GM12872 (cell line): ENCODE measurements at regions not wholly inside any gene's neighbourhood (a gene's known extent, or its start where the extent isn't known, plus 50 kb on each side); places are given as distances from the start of the nearest gene placed in this dataset.

ENCODE experiments used
- TF ChIP-seq, protein P1 (sequence below): IDR thresholded peaks from 3 replicates; pipeline ENCODE4 v1.5.1; 2011; ENCODE audit warnings: low read depth, mild to moderate bottlenecking, low read length, moderate library complexity; ENCODE audit not compliant: insufficient read depth

DNA sequence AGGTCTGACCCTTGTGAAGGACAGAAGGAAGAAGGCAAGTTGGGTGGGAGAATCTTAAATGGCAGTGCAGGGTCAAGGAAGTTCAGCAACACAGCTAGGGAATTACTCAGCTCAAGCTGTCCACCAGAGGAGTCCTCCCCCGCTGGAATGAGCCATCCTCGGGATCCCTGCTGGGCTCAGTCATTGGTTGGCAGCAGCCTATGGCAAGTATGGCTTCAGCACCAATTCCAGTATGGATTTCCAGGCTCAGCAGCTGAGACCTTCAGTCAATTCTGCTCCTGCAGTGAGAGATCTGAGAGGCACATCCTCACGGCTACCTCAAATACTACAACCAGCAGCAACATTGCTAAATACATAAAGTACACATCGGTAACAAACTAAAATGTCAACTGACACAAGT is 280.6 kb upstream of the PIK3R1 start:
- TF ChIP-seq, protein P1, sequence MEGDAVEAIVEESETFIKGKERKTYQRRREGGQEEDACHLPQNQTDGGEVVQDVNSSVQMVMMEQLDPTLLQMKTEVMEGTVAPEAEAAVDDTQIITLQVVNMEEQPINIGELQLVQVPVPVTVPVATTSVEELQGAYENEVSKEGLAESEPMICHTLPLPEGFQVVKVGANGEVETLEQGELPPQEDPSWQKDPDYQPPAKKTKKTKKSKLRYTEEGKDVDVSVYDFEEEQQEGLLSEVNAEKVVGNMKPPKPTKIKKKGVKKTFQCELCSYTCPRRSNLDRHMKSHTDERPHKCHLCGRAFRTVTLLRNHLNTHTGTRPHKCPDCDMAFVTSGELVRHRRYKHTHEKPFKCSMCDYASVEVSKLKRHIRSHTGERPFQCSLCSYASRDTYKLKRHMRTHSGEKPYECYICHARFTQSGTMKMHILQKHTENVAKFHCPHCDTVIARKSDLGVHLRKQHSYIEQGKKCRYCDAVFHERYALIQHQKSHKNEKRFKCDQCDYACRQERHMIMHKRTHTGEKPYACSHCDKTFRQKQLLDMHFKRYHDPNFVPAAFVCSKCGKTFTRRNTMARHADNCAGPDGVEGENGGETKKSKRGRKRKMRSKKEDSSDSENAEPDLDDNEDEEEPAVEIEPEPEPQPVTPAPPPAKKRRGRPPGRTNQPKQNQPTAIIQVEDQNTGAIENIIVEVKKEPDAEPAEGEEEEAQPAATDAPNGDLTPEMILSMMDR, result no peak

DNA sequence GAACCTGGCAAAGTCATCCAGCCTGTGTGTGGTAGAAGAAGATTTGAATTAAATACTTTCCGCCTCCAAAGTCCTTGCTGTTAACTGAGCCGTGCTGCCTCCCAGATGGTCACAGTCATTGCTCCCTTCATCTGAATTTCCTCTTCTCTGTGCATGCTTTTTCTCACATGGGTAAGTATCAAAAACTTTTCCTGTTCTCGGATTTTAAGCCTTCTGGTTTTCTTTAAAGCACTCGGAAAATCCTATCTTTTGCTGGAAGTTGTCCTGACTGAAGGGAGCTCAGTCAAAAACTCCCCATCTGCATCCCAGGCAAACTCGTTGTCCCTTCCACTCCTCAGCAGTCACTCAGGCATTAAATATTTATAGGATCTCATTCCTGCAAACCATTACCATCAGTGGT is 290.0 kb upstream of the PIK3R1 start:
- TF ChIP-seq, protein P1, result no peak

DNA sequence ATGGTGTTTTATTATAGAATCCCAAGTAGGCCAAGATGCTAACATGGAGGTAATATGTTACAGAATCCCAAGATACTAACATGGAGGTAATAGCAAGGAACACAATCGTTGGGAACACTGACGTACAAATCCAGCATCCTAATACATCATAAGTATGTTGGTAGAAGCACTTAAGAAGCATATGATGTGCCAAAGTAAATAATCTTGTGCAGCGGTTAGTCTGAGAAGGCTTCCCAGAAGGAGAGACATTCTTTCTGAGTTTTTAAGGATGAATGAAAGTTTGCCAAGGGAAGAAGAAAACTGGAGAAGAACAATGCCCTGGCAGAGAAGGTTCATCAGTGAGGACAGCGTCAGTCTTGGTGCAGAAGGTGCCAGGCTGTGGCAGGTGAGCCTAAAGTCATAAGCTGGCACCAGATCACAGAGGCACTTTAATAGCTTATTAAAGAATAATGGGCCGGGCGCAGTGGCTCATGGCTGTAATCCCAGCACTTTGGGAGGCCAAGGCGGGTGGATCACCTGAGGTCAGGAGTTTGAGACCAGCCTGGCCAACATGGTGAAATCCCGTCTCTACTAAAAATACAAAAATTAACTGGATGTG is 294.5 kb upstream of the PIK3R1 start:
- TF ChIP-seq, protein P1, result no peak

DNA sequence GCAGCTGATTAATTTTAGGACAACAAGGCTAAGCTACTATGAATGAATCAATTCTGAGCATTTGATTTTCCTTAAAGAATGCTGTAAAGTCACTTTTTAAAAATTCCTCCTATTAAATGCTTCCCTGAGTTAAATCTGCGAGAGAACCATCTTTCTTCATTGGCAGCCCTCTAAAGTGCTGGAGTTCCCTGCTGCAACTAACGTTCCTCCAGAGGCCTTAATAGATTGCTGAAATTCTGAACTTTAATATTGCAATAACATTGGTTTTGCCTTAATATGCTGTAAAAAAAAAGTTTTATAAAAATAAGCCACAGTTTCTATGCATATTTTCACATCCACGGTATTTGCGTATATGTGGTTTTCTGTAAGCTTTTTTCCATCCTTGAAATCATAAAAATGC is 298.0 kb upstream of the PIK3R1 start:
- TF ChIP-seq, protein P1, result no peak

DNA sequence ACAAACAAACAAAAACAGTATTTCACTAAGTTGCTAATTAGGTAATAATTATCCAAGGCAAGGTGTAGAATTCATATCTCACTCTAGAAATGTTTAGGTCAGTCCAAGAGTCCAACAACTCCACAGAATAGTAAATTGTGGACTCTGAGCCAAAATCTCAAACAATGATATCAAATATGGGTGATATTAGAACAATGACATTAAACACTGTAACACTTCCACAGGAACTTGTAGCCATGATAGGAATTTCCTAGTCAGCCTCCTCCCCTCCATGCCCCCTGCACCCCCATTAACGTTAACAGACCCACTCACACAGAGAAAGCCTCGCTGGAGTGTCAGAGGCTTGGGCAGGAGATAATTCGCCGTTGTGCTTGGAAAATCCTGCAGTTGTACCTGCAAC is 305.0 kb upstream of the PIK3R1 start:
- TF ChIP-seq, protein P1, result no peak

DNA sequence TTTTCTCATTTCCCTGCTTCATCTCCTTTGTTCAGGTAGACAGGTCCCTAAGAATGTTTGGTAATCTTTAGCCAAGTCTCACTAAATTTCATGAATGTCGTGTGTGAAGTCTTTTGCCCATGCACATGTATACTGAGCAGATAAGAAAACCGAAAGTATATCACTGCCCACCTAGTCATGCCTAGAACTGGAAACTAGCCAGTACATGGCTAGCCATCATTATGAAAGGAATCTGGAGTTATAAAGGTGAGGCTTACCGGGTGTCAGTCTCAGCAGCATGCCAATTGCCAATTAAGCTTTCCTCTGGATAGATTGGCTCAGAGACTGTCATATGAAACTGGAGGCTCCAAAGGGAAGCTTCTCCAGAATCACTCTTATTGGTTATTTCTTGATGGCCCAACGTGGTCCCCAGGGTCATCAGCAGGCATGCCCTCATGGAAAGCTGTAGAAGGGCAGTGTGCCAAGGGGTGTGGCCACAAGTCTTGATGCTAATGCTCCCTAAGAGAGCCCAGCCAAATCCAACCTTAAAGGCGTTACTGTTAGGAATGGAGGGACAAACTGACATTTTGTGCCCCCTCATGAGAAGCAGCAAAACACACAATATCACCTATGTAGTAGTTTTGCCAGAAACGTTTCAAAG is 307.3 kb upstream of the PIK3R1 start:
- TF ChIP-seq, protein P1, result no peak

DNA sequence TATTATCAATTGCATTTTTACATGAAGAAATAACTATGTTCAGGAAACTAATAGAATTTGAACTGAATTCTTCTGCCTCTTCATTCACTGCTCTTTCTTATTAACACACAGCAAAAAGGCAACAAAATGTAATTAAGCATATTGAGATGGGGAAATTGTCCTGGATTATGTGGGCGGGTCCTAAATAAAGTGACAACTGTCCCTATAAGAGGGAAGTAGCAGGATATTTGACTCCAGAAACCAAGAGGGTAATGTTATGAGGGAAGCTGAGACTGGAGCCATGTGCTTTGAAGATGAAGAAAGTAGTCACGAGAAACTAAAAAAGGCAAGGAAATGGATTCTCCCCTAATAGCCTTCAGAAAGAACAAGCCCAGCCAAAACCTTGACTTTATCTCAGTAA is 311.2 kb upstream of the PIK3R1 start:
- TF ChIP-seq, protein P1, result no peak

DNA sequence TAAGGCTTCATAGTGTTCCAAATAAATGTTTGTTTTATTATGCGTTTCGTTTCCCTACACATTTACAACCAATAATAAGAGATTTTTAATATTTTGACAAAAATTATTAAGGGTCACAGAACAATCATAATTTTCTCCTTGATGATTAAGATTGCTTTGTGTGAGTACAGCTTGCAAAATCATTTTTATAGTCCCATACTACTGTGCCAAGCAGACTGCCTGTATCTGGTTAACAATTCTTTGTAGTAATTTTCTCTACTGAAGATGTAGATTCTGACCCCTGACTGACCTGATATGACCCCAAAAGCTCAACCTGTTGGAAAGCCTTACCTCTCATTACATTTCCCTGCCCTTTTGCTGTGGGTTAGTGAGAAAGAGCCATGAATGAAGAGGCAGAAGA is 311.9 kb upstream of the PIK3R1 start:
- TF ChIP-seq, protein P1, result no peak
